ENCODE measurements at regions not wholly inside any gene's neighbourhood (a gene's known extent, or its start where the extent isn't known, plus 50 kb on each side); places are given as distances from the start of the nearest gene placed in this dataset.

DNA sequence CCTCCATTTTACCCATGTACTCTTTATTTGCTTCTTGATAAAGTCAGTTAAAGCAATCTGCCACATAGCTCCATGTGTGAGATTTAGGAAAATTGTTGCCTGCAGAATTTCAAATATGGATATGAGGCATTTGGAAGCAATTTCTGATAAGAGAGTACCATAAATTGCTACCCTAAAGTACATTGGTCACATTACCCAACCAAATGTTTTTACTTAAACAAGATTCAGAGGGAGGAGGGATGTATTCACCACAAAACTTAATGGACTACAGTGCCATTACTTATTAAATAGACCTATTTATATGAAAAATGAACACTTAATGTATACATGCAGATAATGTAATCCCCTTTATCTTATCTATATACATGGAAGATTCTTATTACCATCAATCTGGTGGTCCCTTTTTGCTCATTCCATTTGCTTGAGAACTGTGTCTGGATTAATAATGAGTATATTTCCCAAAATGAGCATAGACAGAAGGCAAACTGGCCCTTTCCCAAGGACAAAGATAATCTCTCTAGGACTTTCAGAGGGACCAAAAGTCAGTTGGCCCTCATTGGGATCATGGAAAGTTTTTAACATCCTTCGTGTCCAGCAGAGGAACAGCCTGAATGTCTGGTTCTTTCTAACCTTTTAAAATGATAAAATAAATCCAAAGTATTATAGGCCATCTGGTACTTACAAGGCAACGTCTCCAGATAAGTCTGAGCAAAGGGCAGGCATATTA lies 526.4 kb downstream of the CBLN4 start:
- peaks cover 2% of the 10 kb centered on the region for H3K27me3 Mint-ChIP-seq (ENCODE audit: unreplicated experiment)
- no peak overlapping the region for H3K27ac Mint-ChIP-seq (ENCODE audit: unreplicated experiment)
- DNase-seq (ENCODE audit: low spot score): no peak
- peaks cover 26% of the 10 kb centered on the region for H3K9me3 Mint-ChIP-seq (ENCODE audit: unreplicated experiment)
- H3K4me1 Mint-ChIP-seq (ENCODE audit: unreplicated experiment): no peaks in the 10 kb centered on the region
- H3K4me3 Mint-ChIP-seq (ENCODE audit: unreplicated experiment): no peak overlapping the region
- TF ChIP-seq, protein P1, sequence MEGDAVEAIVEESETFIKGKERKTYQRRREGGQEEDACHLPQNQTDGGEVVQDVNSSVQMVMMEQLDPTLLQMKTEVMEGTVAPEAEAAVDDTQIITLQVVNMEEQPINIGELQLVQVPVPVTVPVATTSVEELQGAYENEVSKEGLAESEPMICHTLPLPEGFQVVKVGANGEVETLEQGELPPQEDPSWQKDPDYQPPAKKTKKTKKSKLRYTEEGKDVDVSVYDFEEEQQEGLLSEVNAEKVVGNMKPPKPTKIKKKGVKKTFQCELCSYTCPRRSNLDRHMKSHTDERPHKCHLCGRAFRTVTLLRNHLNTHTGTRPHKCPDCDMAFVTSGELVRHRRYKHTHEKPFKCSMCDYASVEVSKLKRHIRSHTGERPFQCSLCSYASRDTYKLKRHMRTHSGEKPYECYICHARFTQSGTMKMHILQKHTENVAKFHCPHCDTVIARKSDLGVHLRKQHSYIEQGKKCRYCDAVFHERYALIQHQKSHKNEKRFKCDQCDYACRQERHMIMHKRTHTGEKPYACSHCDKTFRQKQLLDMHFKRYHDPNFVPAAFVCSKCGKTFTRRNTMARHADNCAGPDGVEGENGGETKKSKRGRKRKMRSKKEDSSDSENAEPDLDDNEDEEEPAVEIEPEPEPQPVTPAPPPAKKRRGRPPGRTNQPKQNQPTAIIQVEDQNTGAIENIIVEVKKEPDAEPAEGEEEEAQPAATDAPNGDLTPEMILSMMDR (IDR thresholded peaks at IDR 0.05; ENCODE audit: unreplicated experiment): no peak
- no peaks in the 10 kb centered on the region for H3K36me3 Mint-ChIP-seq (ENCODE audit: low read depth, unreplicated experiment)

DNA sequence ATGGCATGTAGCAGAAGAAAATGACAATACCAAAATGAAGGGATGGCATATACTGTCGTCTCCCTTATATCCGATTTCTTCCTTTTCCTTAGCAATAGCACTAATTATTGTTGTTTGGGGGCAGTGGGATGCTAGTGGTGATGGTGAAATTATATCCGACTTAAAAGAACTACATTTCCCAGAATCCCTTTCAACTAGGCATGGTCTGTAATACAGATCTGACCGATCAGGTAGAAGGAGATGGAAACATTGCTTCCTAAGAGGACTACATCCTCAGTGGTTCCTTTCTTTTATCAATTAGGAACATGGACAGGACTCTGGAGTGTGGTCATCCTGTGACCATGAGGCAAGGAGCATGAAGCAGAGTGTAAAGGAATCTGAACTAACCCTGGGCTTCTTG lies 532.6 kb downstream of the CBLN4 start:
- no peak for DNase-seq (ENCODE audit: low spot score)
- peaks cover 4% of the 10 kb centered on the region for H3K27me3 Mint-ChIP-seq (ENCODE audit: unreplicated experiment)
- peaks cover 32% of the 10 kb centered on the region for H3K9me3 Mint-ChIP-seq (ENCODE audit: unreplicated experiment)
- H3K4me1 Mint-ChIP-seq (ENCODE audit: unreplicated experiment): no peaks in the 10 kb centered on the region
- no peaks in the 10 kb centered on the region for H3K36me3 Mint-ChIP-seq (ENCODE audit: low read depth, unreplicated experiment)
- no peak overlapping the region for H3K4me3 Mint-ChIP-seq (ENCODE audit: unreplicated experiment)
- no peak overlapping the region for H3K27ac Mint-ChIP-seq (ENCODE audit: unreplicated experiment)
- TF ChIP-seq, protein P1 (IDR thresholded peaks at IDR 0.05; ENCODE audit: unreplicated experiment): no peak

DNA sequence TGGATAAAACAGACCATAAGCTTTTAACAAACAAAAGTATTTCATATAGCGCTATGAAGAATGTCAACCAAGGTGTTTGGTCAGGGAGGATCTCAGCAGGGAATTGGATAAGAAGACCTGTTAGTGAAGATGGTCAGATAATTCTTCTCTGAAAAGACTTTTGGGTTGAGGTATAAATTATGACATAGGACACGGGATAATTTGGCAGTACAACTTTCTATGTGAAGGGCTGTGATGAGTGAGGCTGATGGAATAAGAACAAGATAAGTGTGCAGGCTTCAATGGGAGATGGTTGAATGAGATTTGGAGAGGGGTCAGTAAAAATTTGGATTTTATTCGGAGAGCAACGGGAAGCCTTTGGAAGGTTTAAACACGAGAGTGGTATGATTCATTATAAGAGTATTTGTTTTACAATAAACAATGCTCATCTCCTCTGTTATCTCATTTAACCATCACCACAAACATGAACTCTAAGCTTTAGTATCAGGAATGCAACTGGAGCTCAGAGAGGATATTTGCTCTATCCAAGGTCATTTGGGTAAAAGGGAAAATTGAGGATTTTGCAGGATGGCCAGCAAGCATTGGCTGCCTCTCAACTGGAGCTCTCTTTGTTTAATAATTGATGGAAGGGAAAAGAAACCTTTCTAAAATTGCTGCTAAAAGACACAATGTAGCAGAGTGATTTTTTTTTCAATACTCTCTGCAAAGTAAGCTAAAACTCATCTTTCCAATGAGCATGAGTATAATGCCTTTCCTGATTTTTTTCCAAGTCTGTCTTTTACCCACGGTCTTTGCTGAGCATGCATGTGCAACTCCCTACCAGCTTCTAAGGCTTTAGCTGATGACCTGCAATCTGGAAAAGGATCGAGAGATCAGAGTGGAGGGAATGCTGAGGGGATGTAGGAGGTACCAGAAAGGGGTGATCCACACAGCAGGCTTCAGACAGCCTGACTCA lies 534.0 kb downstream of the CBLN4 start:
- Mint-ChIP-seq H3K4me1 (ENCODE audit: unreplicated experiment) (no peaks in the 10 kb centered on the region), H3K4me3 (ENCODE audit: unreplicated experiment) (no peak overlapping the region), H3K27ac (ENCODE audit: unreplicated experiment) (no peak overlapping the region), H3K27me3 (ENCODE audit: unreplicated experiment) (peaks cover 6% of the 10 kb centered on the region), H3K36me3 (ENCODE audit: low read depth, unreplicated experiment) (no peaks in the 10 kb centered on the region), H3K9me3 (ENCODE audit: unreplicated experiment) (peaks cover 32% of the 10 kb centered on the region)
- TF ChIP-seq, protein P1 (IDR thresholded peaks at IDR 0.05; ENCODE audit: unreplicated experiment): no peak
- no peak for DNase-seq (ENCODE audit: low spot score)

DNA sequence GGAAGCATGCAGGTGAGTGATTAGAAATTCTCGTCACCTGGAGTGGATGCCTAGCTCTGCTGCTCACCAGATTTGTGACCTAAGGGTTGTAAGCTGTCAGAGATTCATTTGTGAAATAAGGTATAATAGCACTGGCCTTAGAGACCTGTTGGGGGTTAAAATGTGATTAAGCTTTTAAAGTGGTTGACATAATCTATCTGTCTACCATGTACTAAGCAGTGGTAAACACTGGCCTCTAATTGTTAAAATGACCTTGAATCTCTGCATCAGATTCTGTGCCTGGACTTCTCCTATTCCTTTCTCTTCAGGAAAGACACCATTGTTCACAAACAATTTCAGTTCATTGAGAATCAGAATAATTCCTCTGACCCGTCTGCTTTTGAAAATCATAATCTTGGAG lies 536.2 kb downstream of the CBLN4 start:
- no peak for DNase-seq (ENCODE audit: low spot score)
- Mint-ChIP-seq H3K27ac (ENCODE audit: unreplicated experiment) (no peak overlapping the region), H3K4me1 (ENCODE audit: unreplicated experiment) (no peaks in the 10 kb centered on the region), H3K27me3 (ENCODE audit: unreplicated experiment) (peaks cover 6% of the 10 kb centered on the region), H3K9me3 (ENCODE audit: unreplicated experiment) (peaks cover 38% of the 10 kb centered on the region), H3K4me3 (ENCODE audit: unreplicated experiment) (no peak overlapping the region), H3K36me3 (ENCODE audit: low read depth, unreplicated experiment) (no peaks in the 10 kb centered on the region)
- TF ChIP-seq, protein P1 (IDR thresholded peaks at IDR 0.05; ENCODE audit: unreplicated experiment): no peak

DNA sequence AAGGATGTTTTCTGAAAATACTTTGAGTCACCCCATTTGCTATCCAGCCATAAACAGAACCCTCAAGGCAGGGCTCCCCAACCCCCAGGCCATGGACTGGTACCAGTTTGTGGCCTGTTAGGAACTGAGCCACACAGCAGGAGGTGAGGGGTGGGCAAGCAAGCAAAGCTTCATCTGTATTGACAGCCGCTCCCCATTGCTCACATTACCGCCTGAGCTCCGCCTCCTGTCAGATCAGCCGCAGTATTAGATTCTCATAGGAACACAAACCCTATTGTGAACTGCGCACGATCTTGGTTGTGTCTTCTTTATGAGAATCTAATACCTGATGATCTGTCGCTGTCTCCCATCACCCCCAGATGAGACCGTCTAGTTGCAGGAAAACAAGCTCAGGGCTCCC lies 543.8 kb downstream of the CBLN4 start:
- Mint-ChIP-seq H3K9me3 (ENCODE audit: unreplicated experiment) (peaks cover 23% of the 10 kb centered on the region), H3K36me3 (ENCODE audit: low read depth, unreplicated experiment) (no peaks in the 10 kb centered on the region), H3K27me3 (ENCODE audit: unreplicated experiment) (no peaks in the 10 kb centered on the region), H3K27ac (ENCODE audit: unreplicated experiment) (no peak overlapping the region), H3K4me1 (ENCODE audit: unreplicated experiment) (no peaks in the 10 kb centered on the region), H3K4me3 (ENCODE audit: unreplicated experiment) (no peak overlapping the region)
- no peak for DNase-seq (ENCODE audit: low spot score)
- TF ChIP-seq, protein P1 (IDR thresholded peaks at IDR 0.05; ENCODE audit: unreplicated experiment): no peak

All from endothelial cell (in vitro differentiated cells).